ENCODE measurements at regions not wholly inside any gene's neighbourhood (a gene's known extent, or its start where the extent isn't known, plus 50 kb on each side); places are given as distances from the start of the nearest gene placed in this dataset.

DNA sequence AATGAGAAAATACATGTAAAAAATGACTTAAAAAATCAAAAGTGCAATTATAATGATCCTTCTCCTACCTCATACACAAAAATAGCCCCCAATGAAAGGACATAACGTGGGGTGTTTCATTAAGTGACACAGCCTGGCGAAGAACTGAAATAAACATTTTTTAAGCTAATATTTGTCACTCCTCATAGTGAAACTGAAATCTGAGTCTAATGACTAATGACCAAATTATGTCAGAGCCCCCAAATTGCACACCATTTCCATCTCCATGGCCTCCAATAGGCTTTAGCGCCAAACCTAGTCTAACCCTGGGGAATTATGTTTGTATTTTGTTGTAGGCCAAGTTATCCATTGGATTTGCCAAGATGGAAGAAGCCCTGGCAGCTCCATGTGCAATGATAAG, 119.1 kb downstream of the WT1 start:
- TF ChIP-seq CTCF (IDR thresholded peaks at IDR 0.05) (no peak), POLR2A (IDR thresholded peaks at IDR 0.05) (no peak)
- H3K27ac ChIP-seq, result no peak overlapping the region
- H3K9me3 ChIP-seq, result no peaks in the 10 kb centered on the region
- no peak for DNase-seq
- intact Hi-C loops (cut with DNase I), result no loop called here
- no peaks in the 10 kb centered on the region for H3K36me3 ChIP-seq
- peaks cover 0 to 10% (median 0%) of the 10 kb centered on the region in 4 donors for H3K27me3 ChIP-seq
- H3K4me3 ChIP-seq, result no peak overlapping the region
- 75 to 84% methylated on average over 3 of the region's 3 CpGs for WGBS, 2 donors
- no peaks in the 10 kb centered on the region for H3K4me1 ChIP-seq

DNA sequence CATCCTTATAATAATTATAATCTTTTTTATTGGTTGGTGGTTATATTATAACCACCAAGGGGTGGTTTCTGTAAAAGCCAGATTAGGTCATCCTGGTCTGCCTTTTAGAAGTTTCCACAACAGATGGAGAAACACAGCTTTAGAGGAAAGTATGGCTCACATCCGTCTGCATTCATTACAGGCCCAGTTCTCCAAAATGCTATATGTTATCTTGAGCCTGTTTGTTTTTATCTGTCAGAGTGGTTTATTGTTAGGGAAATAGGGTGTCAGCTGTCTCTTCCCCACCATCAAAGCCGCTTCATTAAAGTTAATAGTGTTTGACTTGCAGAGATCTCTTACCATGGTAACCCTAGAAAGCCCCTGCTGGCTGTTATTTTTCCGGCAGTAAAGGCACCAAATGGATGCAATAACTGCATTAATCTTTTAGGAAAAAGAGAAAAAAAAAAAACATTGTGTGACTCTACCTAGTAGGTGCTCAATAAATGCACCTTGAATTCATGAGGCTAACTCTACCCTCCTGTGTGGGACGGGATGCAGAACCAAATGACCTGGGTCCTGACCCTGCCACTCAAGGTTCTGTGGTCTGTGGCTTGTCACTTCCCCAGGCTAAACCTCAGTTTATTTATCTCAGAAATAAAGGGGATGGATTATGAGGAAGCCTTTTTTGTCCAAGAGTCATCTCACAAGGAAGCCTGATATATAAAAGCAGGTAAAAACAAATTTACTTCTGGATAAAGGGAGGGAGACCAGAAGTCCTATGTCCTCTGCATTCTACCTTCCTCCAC, 118.3 kb downstream of the WT1 start:
- 68 to 69% methylated on average over 4 of the region's 4 CpGs for WGBS, 2 donors
- H3K27me3 ChIP-seq, result peaks cover 0 to 19% (median 0%) of the 10 kb centered on the region in 4 donors
- DNase-seq, result no peak
- no peaks in the 10 kb centered on the region for H3K9me3 ChIP-seq
- intact Hi-C loops (cut with DNase I), result no loop called here
- no peak overlapping the region for H3K4me3 ChIP-seq
- H3K4me1 ChIP-seq, result no peaks in the 10 kb centered on the region
- H3K27ac ChIP-seq, result no peak overlapping the region
- no peaks in the 10 kb centered on the region for H3K36me3 ChIP-seq
- TF ChIP-seq POLR2A (IDR thresholded peaks at IDR 0.05) (no peak), CTCF (IDR thresholded peaks at IDR 0.05) (no peak)

GRCh38 chr11:32317643-32318042, 117.7 kb downstream of the WT1 start:
- 67 to 78% methylated on average over 1 of the region's 1 CpG for WGBS, 2 donors
- H3K4me1 ChIP-seq, result no peaks in the 10 kb centered on the region
- H3K4me3 ChIP-seq, result no peak overlapping the region
- H3K9me3 ChIP-seq, result no peaks in the 10 kb centered on the region
- no peaks in the 10 kb centered on the region for H3K36me3 ChIP-seq
- intact Hi-C loops (cut with DNase I), result no loop called here
- no peak for TF ChIP-seq CTCF (IDR thresholded peaks at IDR 0.05)
- TF ChIP-seq POLR2A (IDR thresholded peaks at IDR 0.05), result no peak
- no peak overlapping the region for H3K27ac ChIP-seq
- no peak for DNase-seq
- H3K27me3 ChIP-seq, result peaks cover 0 to 24% (median 0%) of the 10 kb centered on the region in 4 donors

GRCh38 chr11:32318071-32319055, 117.0 kb downstream of the WT1 start:
- DNase-seq, result no peak
- TF ChIP-seq POLR2A (IDR thresholded peaks at IDR 0.05) (no peak), CTCF (IDR thresholded peaks at IDR 0.05) (no peak)
- peaks cover 0 to 26% (median 0%) of the 10 kb centered on the region in 4 donors for H3K27me3 ChIP-seq
- intact Hi-C loops (cut with DNase I), result no loop called here
- H3K4me3 ChIP-seq, result no peak overlapping the region
- no peaks in the 10 kb centered on the region for H3K4me1 ChIP-seq
- H3K36me3 ChIP-seq, result no peaks in the 10 kb centered on the region
- H3K9me3 ChIP-seq, result no peaks in the 10 kb centered on the region
- no peak overlapping the region for H3K27ac ChIP-seq
- 67 to 71% methylated on average over 3 to 5 of the region's 5 CpGs for WGBS, 2 donors

DNA sequence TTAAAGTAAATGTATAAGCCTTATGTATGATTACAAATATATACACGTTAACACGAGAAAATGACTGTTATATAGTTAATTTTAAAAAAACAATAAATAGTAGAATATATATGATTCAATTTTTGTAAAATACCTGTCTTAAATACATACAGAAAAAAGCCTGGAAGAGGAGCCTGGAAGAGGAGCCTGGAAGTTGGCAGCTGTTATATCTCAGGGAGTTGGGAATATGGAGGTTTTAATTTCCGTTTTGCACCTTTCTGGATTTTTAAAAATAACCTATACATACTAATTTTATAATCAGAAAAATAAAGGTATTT, 111.6 kb downstream of the WT1 start:
- Histone ChIP-seq H3K4me1 (no peaks in the 10 kb centered on the region), H3K36me3 (no peaks in the 10 kb centered on the region), H3K9me3 (no peaks in the 10 kb centered on the region), H3K27ac (no peak overlapping the region), H3K4me3 (no peak overlapping the region), H3K27me3 (peaks cover 0 to 26% (median 0%) of the 10 kb centered on the region in 4 donors)
- TF ChIP-seq CTCF (IDR thresholded peaks at IDR 0.05) (peak in 1 of 6 experiments; percentile 14), POLR2A (IDR thresholded peaks at IDR 0.05) (no peak)
- no peak for DNase-seq
- intact Hi-C loops (cut with DNase I), result no loop called here
- 5 to 11% methylated on average over 3 of the region's 3 CpGs for WGBS, 2 donors
